Lung (tissue), 11 donors: ENCODE measurements at regions not wholly inside any gene's neighbourhood (a gene's known extent, or its start where the extent isn't known, plus 50 kb on each side); places are given as distances from the start of the nearest gene placed in this dataset.

Experiments
- ATAC-seq: fragments of 200-7000 bp; cut with Tn5 transposase; one replicate; pipeline ENCODE4 v1.9.1; 2020; ENCODE audit warnings: moderate number of reproducible peaks; ENCODE audit not compliant: insufficient read depth, low FRiP score
- DNase-seq, 3 donors: peaks; one replicate each; pipeline ENCODE4 v3.0.0-alpha.2; 2013 to 2017
- H3K27ac ChIP-seq, 2 donors: one replicate each; pipeline ENCODE4 v1.5.1; 2013; ENCODE audit warnings: mild to moderate bottlenecking in 2 of 2, moderate library complexity in 2 of 2, control low read depth in 1 of 2, inconsistent platforms in 1 of 2, low read depth in 1 of 2, low read length in 1 of 2
- H3K27me3 ChIP-seq, 3 donors: one replicate each; pipeline ENCODE4 v1.5.1; 2013; ENCODE audit warnings: low read length in 2 of 3; ENCODE audit not compliant: control insufficient read depth in 3 of 3, insufficient read depth in 3 of 3
- H3K36me3 ChIP-seq, 4 donors: one replicate each; pipeline ENCODE4 v1.5.1; 2013; ENCODE audit warnings: low read length in 4 of 4, mild to moderate bottlenecking in 1 of 4, moderate library complexity in 1 of 4; ENCODE audit not compliant: control insufficient read depth in 4 of 4, insufficient read depth in 4 of 4
- H3K4me1 ChIP-seq, 5 donors: one replicate each; pipeline ENCODE4 v1.5.1; 2013; ENCODE audit warnings: low read length in 5 of 5, mild to moderate bottlenecking in 2 of 5, moderate library complexity in 1 of 5; ENCODE audit not compliant: control insufficient read depth in 5 of 5, insufficient read depth in 5 of 5
- H3K4me3 ChIP-seq: one replicate; pipeline ENCODE4 v1.5.1; 2013; ENCODE audit warnings: mild to moderate bottlenecking, control low read depth, moderate library complexity
- H3K9ac ChIP-seq, 2 donors: one replicate each; pipeline ENCODE4 v1.5.1; 2013; ENCODE audit warnings: low read length in 2 of 2, control low read depth in 1 of 2; ENCODE audit not compliant: insufficient read depth in 1 of 2
- H3K9me3 ChIP-seq, 4 donors: one replicate each; pipeline ENCODE4 v1.5.1; 2013; ENCODE audit warnings: low read length in 3 of 4, mild to moderate bottlenecking in 1 of 4, moderate library complexity in 1 of 4; ENCODE audit not compliant: control insufficient read depth in 4 of 4, insufficient read depth in 3 of 4
- CTCF ChIP-seq: IDR thresholded peaks from 2 replicates; pipeline ENCODE4 v1.5.1; 2012; ENCODE audit warnings: mild to moderate bottlenecking; ENCODE audit errors: control extremely low read depth, extremely low read depth
- WGBS, 2 donors: extraction: QIAGEN DNeasy Blood & Tissue Kit; methylation state at CpG; one replicate each; pipeline ENCODE4 v1.1.7; 2013; 5-methylcytosine and 5-hydroxymethylcytosine counted together
- donor health status: control.
- donor health status: control.
- donor health status: Bipolar disorder and iron deficiency.
- donor health status: healthy.
- donor health status: DM: yes; HTN: yes; CAD: no.

GRCh38 chr15:100788418-100789105 is 91.1 kb upstream of the ALDH1A3 start:
- Histone ChIP-seq H3K4me1 (no peaks in the 10 kb centered on the region), H3K27me3 (peaks cover 0 to 5% (median 4%) of the 10 kb centered on the region in 3 donors), H3K27ac (no peak overlapping the region), H3K4me3 (no peak overlapping the region), H3K9me3 (peaks cover 0 to 3% (median 0%) of the 10 kb centered on the region in 4 donors), H3K9ac (no peak overlapping the region), H3K36me3 (no peaks in the 10 kb centered on the region)
- no peak for TF ChIP-seq CTCF
- DNase-seq: no peak
- ATAC-seq: no peak
- WGBS, 2 donors: 87 to 90% methylated on average over 7 of the region's 7 CpGs

DNA sequence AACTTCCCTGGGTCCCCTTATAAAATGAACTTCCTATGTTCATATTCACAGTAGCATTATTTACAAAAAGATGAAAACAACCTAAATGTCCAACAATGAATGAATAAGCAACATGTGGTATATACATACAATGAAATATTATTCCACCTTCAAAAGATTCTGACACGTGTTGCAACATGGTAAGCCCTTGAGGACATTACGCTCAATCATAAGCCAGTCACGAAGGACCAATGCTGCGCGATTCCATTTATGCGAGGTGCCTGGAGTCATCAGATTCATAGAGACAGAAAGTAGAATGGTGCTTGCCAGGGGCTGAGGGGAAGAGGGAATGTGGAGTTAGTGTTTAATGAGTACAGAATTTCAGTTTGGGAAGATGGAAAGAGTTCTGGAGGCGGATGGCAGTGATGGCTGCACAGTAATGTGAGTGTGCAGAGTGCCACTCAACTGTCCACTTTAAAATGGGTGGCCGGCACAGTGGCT is 88.8 kb upstream of the ALDH1A3 start:
- H3K27me3 ChIP-seq: peaks cover 0 to 5% (median 4%) of the 10 kb centered on the region in 3 donors
- no peaks in the 10 kb centered on the region for H3K4me1 ChIP-seq
- H3K36me3 ChIP-seq: no peaks in the 10 kb centered on the region
- TF ChIP-seq CTCF: no peak
- H3K27ac ChIP-seq: no peak overlapping the region
- no peak for ATAC-seq
- H3K4me3 ChIP-seq: no peak overlapping the region
- peaks cover 0 to 4% (median 0%) of the 10 kb centered on the region in 4 donors for H3K9me3 ChIP-seq
- no peak overlapping the region for H3K9ac ChIP-seq
- 84 to 89% methylated on average over 8 of the region's 8 CpGs for WGBS, 2 donors
- DNase-seq: no peak

GRCh38 chr15:100794008-100794407 is 85.6 kb upstream of the ALDH1A3 start:
- no peak overlapping the region for H3K9ac ChIP-seq
- ATAC-seq: no peak
- TF ChIP-seq CTCF: no peak
- H3K27me3 ChIP-seq: no peaks in the 10 kb centered on the region
- WGBS, 2 donors: 48 to 78% methylated on average over 3 of the region's 3 CpGs
- H3K4me3 ChIP-seq: no peak overlapping the region
- no peak overlapping the region for H3K27ac ChIP-seq
- peaks cover 0 to 2% (median 0%) of the 10 kb centered on the region in 4 donors for H3K9me3 ChIP-seq
- H3K4me1 ChIP-seq: no peaks in the 10 kb centered on the region
- no peak for DNase-seq
- no peaks in the 10 kb centered on the region for H3K36me3 ChIP-seq
